C4-2B (cell line): ENCODE measurements at regions not wholly inside any gene's neighbourhood (a gene's known extent, or its start where the extent isn't known, plus 50 kb on each side); places are given as distances from the start of the nearest gene placed in this dataset.

Source experiments
- CTCF ChIP-seq: fragments of 450-650 bp; conservative IDR thresholded peaks from 2 replicates; pipeline ENCODE4 v1.5.1; 2017; ENCODE audit warnings: mild to moderate bottlenecking
- ZFX ChIP-seq: fragments of 450-650 bp; IDR thresholded peaks from 2 replicates; pipeline ENCODE4 v1.6.1; 2017

GRCh38 chr10:131555406-131555805 is 243.9 kb upstream of the TCERG1L start:
- no peak for TF ChIP-seq CTCF
- no peak for TF ChIP-seq ZFX
